ENCODE measurements at regions not wholly inside any gene's neighbourhood (a gene's known extent, or its start where the extent isn't known, plus 50 kb on each side); places are given as distances from the start of the nearest gene placed in this dataset.

- H3K27me3 ChIP-seq (ENCODE audit: control insufficient read depth, insufficient read depth, low read length) = no peaks in the 10 kb centered on the region
- no peaks in the 10 kb centered on the region for H3K4me1 ChIP-seq (ENCODE audit: control insufficient read depth, low read depth, low read length)
- H3K4me3 ChIP-seq (ENCODE audit: low read length) = no peak overlapping the region
- H3K36me3 ChIP-seq (ENCODE audit: control insufficient read depth, low read depth, low read length) = no peaks in the 10 kb centered on the region
- no peak overlapping the region for H3K27ac ChIP-seq (ENCODE audit: low read length)
- H3K9ac ChIP-seq (ENCODE audit: low read length) = no peak overlapping the region
- H3K9me3 ChIP-seq (ENCODE audit: control insufficient read depth, low read depth, low read length) = no peaks in the 10 kb centered on the region
These were observed 93.9 kb downstream of the TTC32 start for GRCh38 chr2:19807866-19808265.

DNA sequence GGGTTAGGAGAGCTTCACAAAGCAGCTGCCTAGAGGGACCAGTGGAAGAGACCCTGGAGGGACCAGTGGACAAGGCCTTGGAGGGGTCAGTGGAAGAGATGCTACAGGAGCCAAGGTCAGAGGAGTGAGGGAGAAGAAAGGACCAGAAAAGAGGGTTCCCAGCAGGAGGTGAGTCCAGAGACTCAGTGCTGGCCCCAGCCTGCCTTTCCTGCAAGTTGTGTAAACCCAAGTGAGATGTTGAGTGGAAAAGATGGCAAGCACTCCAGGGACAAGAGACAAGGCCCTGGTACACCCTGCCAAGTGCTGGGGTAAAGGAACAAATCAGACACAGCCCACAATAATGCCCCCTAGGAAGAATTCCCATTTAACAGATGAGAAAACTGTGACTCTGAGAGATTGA lies 94.4 kb downstream of the TTC32 start:
- Histone ChIP-seq H3K27ac (ENCODE audit: low read length) (no peak overlapping the region), H3K36me3 (ENCODE audit: control insufficient read depth, low read depth, low read length) (no peaks in the 10 kb centered on the region), H3K4me3 (ENCODE audit: low read length) (no peak overlapping the region), H3K9ac (ENCODE audit: low read length) (no peak overlapping the region), H3K27me3 (ENCODE audit: control insufficient read depth, insufficient read depth, low read length) (no peaks in the 10 kb centered on the region), H3K4me1 (ENCODE audit: control insufficient read depth, low read depth, low read length) (no peaks in the 10 kb centered on the region), H3K9me3 (ENCODE audit: control insufficient read depth, low read depth, low read length) (no peaks in the 10 kb centered on the region)

- Histone ChIP-seq H3K4me3 (ENCODE audit: low read length) (no peak overlapping the region), H3K9me3 (ENCODE audit: control insufficient read depth, low read depth, low read length) (no peaks in the 10 kb centered on the region), H3K4me1 (ENCODE audit: control insufficient read depth, low read depth, low read length) (no peaks in the 10 kb centered on the region), H3K9ac (ENCODE audit: low read length) (no peak overlapping the region), H3K27ac (ENCODE audit: low read length) (no peak overlapping the region), H3K27me3 (ENCODE audit: control insufficient read depth, insufficient read depth, low read length) (no peaks in the 10 kb centered on the region), H3K36me3 (ENCODE audit: control insufficient read depth, low read depth, low read length) (no peaks in the 10 kb centered on the region)
These were observed 95.2 kb downstream of the TTC32 start for GRCh38 chr2:19806591-19806990.

DNA sequence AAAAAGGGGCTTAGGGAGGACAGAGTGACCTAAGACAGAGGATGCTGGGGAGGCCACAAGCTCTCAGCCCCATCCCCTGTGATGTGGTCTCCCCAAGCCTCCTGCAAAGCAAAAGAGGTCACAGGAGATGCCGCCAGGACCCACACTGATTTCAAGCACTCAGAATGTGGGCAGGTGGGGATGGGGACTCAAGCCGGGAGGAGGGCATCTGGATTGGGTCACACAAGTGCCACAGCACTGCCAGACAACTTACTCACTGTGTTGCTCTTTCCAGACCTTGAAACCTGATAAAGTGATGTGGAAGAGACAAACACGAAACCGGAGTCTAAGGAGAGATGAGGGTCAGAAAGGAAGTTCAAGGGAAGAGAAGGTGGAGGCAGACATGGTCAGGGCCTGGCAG lies 95.7 kb downstream of the TTC32 start:
- Histone ChIP-seq H3K4me3 (ENCODE audit: low read length) (no peak overlapping the region), H3K27me3 (ENCODE audit: control insufficient read depth, insufficient read depth, low read length) (no peaks in the 10 kb centered on the region), H3K36me3 (ENCODE audit: control insufficient read depth, low read depth, low read length) (no peaks in the 10 kb centered on the region), H3K4me1 (ENCODE audit: control insufficient read depth, low read depth, low read length) (no peaks in the 10 kb centered on the region), H3K9me3 (ENCODE audit: control insufficient read depth, low read depth, low read length) (no peaks in the 10 kb centered on the region), H3K27ac (ENCODE audit: low read length) (no peak overlapping the region), H3K9ac (ENCODE audit: low read length) (no peak overlapping the region)

DNA sequence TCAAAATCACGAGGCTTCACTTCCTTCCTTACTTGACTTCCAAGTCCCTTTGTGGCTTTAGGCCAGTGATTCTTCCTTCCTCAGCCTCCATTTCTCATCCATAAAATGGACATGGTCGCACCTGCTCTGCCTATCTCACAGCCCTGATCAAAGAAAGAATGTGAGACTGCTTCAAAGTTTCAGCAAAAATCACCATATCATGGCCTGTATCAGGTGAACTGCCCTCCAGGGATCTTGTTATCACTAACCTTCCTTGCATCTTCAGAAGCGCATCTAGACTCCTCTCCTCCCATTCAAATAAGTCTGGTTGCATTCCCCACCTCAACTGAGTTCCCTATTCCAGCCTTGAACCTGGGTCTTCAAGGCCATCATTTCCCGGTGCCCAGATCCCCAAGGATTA lies 96.5 kb downstream of the TTC32 start:
- Histone ChIP-seq H3K9me3 (ENCODE audit: control insufficient read depth, low read depth, low read length) (no peaks in the 10 kb centered on the region), H3K36me3 (ENCODE audit: control insufficient read depth, low read depth, low read length) (no peaks in the 10 kb centered on the region), H3K4me3 (ENCODE audit: low read length) (no peak overlapping the region), H3K9ac (ENCODE audit: low read length) (no peak overlapping the region), H3K27ac (ENCODE audit: low read length) (no peak overlapping the region), H3K4me1 (ENCODE audit: control insufficient read depth, low read depth, low read length) (no peaks in the 10 kb centered on the region), H3K27me3 (ENCODE audit: control insufficient read depth, insufficient read depth, low read length) (no peaks in the 10 kb centered on the region)

DNA sequence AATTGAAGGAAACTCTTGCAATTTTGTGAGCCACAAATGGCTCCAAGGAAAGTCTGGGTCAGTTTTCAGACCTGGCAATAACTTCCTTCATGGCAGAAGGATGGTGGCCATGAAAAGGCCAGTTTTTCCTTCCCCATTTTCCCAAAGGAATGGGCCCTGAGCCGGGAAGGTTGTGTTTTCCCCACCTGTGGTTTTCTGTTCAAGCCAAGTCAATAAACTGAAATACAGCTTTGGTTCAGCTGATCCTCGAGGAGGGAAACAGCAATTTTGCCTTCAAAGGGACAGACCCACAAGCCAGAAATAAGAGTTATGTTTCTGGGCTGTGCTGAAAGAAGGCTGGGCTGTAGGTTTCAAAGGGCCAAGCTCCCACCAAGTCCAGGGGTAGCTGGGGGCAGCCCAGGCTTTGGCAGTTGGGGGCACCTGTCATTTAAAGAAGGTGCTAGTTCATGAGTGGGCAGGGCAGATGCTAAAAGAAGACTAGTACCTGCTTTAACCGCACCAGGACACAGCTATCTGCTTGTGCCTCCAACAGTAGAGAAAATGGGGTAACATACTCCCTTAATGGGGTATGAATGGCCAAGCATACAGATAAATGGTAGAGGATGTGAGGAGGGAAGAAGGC lies 97.0 kb downstream of the TTC32 start:
- Histone ChIP-seq H3K9me3 (ENCODE audit: control insufficient read depth, low read depth, low read length) (no peaks in the 10 kb centered on the region), H3K4me3 (ENCODE audit: low read length) (no peak overlapping the region), H3K4me1 (ENCODE audit: control insufficient read depth, low read depth, low read length) (no peaks in the 10 kb centered on the region), H3K36me3 (ENCODE audit: control insufficient read depth, low read depth, low read length) (no peaks in the 10 kb centered on the region), H3K9ac (ENCODE audit: low read length) (no peak overlapping the region), H3K27ac (ENCODE audit: low read length) (no peak overlapping the region), H3K27me3 (ENCODE audit: control insufficient read depth, insufficient read depth, low read length) (no peaks in the 10 kb centered on the region)

GRCh38 chr2:19802086-19802841 lies 99.5 kb downstream of the TTC32 start:
- Histone ChIP-seq H3K36me3 (ENCODE audit: control insufficient read depth, low read depth, low read length) (no peaks in the 10 kb centered on the region), H3K4me3 (ENCODE audit: low read length) (no peak overlapping the region), H3K27ac (ENCODE audit: low read length) (no peak overlapping the region), H3K9me3 (ENCODE audit: control insufficient read depth, low read depth, low read length) (no peaks in the 10 kb centered on the region), H3K27me3 (ENCODE audit: control insufficient read depth, insufficient read depth, low read length) (no peaks in the 10 kb centered on the region), H3K9ac (ENCODE audit: low read length) (no peak overlapping the region), H3K4me1 (ENCODE audit: control insufficient read depth, low read depth, low read length) (no peaks in the 10 kb centered on the region)

- H3K9me3 ChIP-seq (ENCODE audit: control insufficient read depth, low read depth, low read length) = no peaks in the 10 kb centered on the region
- H3K27me3 ChIP-seq (ENCODE audit: control insufficient read depth, insufficient read depth, low read length) = no peaks in the 10 kb centered on the region
- H3K36me3 ChIP-seq (ENCODE audit: control insufficient read depth, low read depth, low read length) = no peaks in the 10 kb centered on the region
- H3K27ac ChIP-seq (ENCODE audit: low read length) = no peak overlapping the region
- no peak overlapping the region for H3K4me3 ChIP-seq (ENCODE audit: low read length)
- H3K4me1 ChIP-seq (ENCODE audit: control insufficient read depth, low read depth, low read length) = no peaks in the 10 kb centered on the region
- H3K9ac ChIP-seq (ENCODE audit: low read length) = no peak overlapping the region
These were observed 100.3 kb downstream of the TTC32 start for GRCh38 chr2:19801367-19802080.

GRCh38 chr2:19800796-19801195 lies 101.0 kb downstream of the TTC32 start:
- H3K36me3 ChIP-seq (ENCODE audit: control insufficient read depth, low read depth, low read length) = no peaks in the 10 kb centered on the region
- no peak overlapping the region for H3K4me3 ChIP-seq (ENCODE audit: low read length)
- no peaks in the 10 kb centered on the region for H3K27me3 ChIP-seq (ENCODE audit: control insufficient read depth, insufficient read depth, low read length)
- no peaks in the 10 kb centered on the region for H3K4me1 ChIP-seq (ENCODE audit: control insufficient read depth, low read depth, low read length)
- no peak overlapping the region for H3K27ac ChIP-seq (ENCODE audit: low read length)
- no peaks in the 10 kb centered on the region for H3K9me3 ChIP-seq (ENCODE audit: control insufficient read depth, low read depth, low read length)
- no peak overlapping the region for H3K9ac ChIP-seq (ENCODE audit: low read length)

DNA sequence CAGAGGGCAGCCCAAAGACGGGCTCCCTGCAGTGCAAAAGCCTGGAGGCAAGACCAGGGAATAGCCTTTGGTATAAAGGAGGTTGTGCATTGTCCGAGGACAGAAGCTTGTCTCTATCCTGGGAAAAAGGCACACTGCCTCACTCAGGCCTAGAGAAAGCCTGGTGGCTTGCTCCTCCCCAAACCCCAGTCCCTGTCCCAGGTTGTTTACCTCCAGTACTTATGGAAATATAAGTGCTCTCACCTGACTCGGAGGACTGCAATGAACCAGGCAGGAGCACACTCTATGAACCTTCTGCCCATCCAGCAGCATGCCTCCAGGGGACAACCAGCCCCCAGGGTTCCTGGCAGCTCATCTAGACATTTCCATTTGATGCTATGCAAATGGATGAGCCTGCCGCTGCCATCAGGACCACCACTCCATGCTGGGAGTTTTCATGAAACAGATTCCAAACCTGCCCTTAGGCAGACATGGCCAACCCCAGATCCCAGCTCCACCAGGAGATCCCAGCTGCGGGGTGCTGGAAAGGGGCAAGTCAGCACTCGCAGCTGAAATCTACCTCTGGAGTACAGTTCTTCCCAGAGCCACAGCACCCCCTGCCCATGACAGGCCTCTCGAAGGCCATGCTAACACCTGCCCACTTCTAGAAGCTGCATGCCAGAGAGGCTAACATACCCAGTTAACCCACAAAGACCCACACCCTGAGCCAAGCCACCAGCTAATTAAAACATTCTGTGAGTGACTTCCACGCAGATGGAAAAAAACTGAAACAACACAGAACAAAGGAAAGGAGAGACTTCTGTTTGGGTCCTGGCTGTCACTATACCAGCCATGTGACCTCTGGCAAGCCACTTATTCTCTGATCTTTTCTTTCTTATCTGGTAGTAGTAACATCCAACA lies 101.7 kb downstream of the TTC32 start:
- Histone ChIP-seq H3K4me3 (ENCODE audit: low read length) (no peak overlapping the region), H3K36me3 (ENCODE audit: control insufficient read depth, low read depth, low read length) (no peaks in the 10 kb centered on the region), H3K4me1 (ENCODE audit: control insufficient read depth, low read depth, low read length) (no peaks in the 10 kb centered on the region), H3K9me3 (ENCODE audit: control insufficient read depth, low read depth, low read length) (no peaks in the 10 kb centered on the region), H3K27ac (ENCODE audit: low read length) (no peak overlapping the region), H3K9ac (ENCODE audit: low read length) (no peak overlapping the region), H3K27me3 (ENCODE audit: control insufficient read depth, insufficient read depth, low read length) (no peaks in the 10 kb centered on the region)

GRCh38 chr2:19797871-19798270 lies 103.9 kb downstream of the TTC32 start:
- no peaks in the 10 kb centered on the region for H3K27me3 ChIP-seq (ENCODE audit: control insufficient read depth, insufficient read depth, low read length)
- H3K27ac ChIP-seq (ENCODE audit: low read length) = no peak overlapping the region
- no peak overlapping the region for H3K9ac ChIP-seq (ENCODE audit: low read length)
- no peaks in the 10 kb centered on the region for H3K36me3 ChIP-seq (ENCODE audit: control insufficient read depth, low read depth, low read length)
- H3K9me3 ChIP-seq (ENCODE audit: control insufficient read depth, low read depth, low read length) = no peaks in the 10 kb centered on the region
- no peak overlapping the region for H3K4me3 ChIP-seq (ENCODE audit: low read length)
- H3K4me1 ChIP-seq (ENCODE audit: control insufficient read depth, low read depth, low read length) = no peaks in the 10 kb centered on the region

All from iPS-18a (cell line).